ENCODE measurements at regions not wholly inside any gene's neighbourhood (a gene's known extent, or its start where the extent isn't known, plus 50 kb on each side); places are given as distances from the start of the nearest gene placed in this dataset.

DNA sequence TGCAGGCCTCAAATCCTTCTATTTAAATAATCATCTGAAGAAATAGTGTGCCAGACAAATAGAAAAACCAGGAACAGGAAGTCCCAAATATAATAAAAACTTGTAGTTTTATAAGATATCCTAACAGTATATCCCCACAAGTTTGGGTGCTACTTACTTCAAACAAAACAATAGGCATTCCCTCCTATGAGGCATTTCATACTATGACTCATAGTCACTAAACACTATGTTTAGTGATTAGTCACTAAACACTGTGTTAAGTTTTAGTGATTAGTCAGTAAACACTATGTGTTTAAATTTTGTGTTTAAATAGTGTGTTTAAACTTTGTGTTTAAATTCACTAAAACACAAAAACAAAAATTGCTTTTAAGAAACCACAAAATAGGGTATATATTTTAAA, 407.0 kb upstream of the CDH19 start:
- TF ChIP-seq, protein P1, sequence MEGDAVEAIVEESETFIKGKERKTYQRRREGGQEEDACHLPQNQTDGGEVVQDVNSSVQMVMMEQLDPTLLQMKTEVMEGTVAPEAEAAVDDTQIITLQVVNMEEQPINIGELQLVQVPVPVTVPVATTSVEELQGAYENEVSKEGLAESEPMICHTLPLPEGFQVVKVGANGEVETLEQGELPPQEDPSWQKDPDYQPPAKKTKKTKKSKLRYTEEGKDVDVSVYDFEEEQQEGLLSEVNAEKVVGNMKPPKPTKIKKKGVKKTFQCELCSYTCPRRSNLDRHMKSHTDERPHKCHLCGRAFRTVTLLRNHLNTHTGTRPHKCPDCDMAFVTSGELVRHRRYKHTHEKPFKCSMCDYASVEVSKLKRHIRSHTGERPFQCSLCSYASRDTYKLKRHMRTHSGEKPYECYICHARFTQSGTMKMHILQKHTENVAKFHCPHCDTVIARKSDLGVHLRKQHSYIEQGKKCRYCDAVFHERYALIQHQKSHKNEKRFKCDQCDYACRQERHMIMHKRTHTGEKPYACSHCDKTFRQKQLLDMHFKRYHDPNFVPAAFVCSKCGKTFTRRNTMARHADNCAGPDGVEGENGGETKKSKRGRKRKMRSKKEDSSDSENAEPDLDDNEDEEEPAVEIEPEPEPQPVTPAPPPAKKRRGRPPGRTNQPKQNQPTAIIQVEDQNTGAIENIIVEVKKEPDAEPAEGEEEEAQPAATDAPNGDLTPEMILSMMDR (IDR thresholded peaks at IDR 0.05; ENCODE audit: low read length) = no peak
- no peak for TF ChIP-seq EZH2 (IDR thresholded peaks at IDR 0.05; ENCODE audit: borderline replicate concordance, low read length)
